Activated CD4-positive, alpha-beta T cell treated with anti-CD3 and anti-CD28 coated beads, Interleukin-2, amount 50 U/mL, for 4 hours (primary cell): ENCODE measurements at regions not wholly inside any gene's neighbourhood (a gene's known extent, or its start where the extent isn't known, plus 50 kb on each side); places are given as distances from the start of the nearest gene placed in this dataset.
"Not testable (repeated sequence)": the region's sequence is repeated elsewhere in the genome, so short reads cannot be mapped to it uniquely, and the experiment has no call there.

Source experiments
- DNase-seq, 2 experiments: peaks; one replicate each; pipeline ENCODE4 v3.0.0-alpha.2; 2020

DNA sequence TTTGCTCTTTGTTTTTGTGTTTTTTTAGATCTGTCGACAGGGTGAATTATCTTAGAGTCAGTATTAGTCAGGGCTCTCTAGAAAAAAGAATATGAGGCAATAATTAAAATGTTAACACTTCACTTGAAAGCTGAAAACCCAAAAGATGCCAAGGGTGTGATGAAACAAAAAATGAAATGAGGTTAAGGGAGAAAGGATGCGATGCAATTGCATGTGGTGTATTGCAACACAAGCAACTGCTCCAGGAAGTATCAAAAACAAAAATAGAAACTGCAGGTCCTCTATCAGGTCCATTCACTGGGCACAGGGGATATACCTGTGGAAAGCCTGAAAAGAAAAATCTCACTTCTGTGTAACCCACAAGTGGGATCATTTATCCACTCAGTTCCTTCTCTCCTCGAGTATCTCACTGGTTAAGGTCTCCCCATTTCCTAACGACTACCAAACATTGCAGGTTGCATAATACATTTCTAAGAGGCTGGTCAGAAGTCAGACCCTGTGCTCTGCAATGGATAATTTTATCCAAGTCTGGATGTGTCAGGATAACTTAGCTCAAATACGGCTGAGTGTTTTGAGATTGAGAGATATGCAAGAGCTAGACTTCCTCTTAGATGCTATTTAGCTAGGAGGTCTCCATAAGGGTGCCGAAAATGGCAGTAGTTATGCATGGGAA lies 257.7 kb upstream of the GJE1 start:
- DNase-seq: no peak

DNA sequence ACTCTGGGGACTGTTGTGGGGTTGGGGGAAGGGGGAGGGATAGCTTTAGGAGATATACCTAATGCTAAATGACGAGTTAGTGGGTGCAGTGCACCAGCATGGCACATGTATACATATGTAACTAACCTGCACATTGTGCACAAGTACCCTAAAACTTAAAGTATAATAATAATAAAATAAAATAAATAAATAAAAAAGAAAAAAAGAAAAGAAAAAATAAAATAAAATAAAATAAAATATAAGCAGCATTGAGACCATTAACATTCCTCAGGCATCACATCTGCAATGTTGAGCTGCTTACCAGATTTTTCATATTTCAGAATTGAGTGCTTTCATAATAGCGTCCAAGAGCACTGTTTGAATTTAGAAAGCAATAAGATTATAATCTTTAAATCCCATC lies 263.2 kb upstream of the GJE1 start:
- not testable (repeated sequence) for DNase-seq

DNA sequence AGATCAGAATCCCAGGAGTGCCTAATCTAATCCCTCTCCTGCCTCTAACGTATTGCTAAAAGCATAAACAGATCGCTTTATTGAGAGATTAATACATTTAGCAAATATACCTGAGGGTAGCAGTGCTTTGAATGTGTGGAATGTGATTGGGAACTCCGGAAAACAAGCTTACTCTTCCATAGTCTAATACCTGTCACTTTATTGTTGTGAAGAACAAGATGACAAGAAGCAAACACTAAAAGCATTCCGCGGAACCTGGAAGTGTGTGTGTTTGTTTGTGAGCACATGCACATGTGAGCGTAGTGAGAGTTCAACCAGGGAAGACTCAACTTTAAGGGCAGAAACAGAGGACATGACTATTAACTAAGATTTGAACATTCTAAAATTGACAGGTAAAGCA lies 265.0 kb upstream of the GJE1 start:
- no peak for DNase-seq

DNA sequence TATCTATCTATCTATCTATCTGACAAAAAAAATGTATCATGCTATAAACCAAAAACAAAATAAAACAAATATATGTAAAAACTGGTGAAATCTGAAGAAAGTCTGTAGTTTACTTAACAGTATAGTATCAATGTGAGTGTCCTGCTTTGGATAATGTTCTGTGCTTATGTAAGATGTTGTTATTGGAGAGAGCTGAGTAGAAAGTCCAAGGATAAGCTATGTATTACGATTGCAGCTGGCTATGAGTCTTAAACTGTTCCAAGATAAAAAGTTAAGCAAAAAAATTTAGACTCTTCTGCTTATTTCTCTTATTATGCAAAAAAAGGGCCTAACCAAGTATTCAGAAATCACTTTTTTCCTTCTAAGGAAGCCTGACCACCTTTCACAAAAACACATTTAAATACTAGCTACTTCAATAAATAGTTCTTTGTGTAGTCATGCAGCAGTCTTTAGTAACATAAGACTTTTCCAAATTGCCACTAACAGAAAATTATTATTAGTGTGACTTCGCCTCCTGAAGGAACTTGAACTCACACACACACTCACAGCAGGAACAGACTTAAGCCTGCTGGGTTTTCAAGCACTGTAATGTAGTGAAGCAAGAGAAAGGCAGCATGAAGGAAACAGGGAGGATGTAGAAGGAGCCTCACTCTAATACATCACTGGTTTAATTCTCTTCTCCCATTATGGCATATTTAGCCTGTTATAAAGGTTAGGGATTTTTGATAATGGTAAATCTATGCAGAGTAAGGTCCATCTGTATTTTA lies 265.8 kb upstream of the GJE1 start:
- no peak for DNase-seq

DNA sequence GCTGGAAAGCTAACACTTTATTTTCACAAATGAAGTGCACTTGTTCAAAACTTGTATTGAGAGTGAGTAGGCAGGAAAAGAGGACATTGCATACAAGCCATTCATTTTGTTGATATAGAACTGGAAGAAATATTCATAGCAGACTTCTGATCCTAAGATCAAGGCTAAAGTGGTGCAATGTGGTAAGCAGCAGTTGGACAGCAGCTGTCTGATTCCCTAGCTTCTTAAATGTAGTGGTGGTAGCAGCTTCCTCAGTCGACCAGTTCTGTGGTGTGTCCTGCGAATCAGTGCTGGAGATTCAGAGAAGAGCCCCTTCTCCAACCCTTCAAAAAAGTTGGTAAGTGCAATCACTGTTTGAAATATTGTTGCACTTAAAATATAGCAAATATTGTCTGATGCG lies 281.7 kb upstream of the GJE1 start:
- no peak for DNase-seq

DNA sequence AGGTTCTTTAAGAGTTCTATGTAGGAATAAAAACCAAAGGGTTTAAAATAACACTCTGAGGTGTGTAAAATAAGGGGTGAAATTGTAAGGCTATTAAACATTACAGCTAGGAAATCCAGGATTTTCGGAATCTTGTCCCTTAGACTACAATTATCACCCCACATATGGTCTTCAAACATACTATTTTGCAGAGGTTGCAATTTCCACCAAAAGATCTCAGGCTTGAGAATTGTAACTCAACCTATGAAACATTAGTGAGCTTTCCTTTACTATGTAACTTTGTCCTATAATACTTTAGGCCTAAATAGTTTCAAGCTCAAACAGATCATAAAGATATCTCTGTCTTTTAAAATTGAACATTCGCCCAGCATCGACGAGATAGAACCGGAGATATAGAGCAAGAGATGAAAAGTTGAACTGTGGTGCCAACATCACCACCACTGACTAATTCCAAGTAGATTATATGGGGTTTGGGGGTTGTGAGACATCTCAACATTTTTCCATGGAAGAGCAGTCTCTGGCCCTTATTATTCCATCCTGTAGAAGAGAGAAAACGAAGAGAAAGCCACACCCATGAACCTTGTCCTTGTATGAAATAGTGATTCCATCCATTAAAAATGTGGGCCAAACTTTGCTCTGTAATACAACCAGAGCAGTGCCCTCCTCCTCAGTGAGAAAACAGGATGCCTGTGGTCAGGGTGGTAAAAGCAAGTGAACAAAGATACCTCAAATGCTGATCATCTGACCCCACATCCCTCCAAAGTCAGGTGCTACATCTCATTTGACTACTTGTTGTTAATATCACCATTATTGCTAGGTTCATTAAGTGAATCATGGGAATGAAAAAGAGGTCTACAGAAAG lies 284.5 kb upstream of the GJE1 start:
- DNase-seq: no peak

DNA sequence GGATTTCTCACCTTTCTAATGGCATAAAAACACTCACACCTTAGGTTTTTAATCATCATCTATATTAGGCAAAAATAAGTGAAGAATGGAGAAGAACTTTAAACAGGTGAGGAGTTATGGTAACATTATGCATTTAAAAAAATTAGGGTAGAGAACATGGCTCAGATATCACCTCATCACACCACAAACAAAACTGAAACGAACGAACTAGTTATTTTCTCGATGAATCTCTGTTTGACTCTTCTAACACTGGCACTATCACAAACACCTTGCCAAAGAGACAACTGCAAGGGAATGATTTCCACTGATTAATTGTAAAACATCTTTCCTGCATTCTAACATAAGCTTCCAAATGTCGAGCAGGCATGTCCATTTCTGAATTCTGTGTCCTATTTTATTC lies 286.1 kb upstream of the GJE1 start:
- no peak for DNase-seq

DNA sequence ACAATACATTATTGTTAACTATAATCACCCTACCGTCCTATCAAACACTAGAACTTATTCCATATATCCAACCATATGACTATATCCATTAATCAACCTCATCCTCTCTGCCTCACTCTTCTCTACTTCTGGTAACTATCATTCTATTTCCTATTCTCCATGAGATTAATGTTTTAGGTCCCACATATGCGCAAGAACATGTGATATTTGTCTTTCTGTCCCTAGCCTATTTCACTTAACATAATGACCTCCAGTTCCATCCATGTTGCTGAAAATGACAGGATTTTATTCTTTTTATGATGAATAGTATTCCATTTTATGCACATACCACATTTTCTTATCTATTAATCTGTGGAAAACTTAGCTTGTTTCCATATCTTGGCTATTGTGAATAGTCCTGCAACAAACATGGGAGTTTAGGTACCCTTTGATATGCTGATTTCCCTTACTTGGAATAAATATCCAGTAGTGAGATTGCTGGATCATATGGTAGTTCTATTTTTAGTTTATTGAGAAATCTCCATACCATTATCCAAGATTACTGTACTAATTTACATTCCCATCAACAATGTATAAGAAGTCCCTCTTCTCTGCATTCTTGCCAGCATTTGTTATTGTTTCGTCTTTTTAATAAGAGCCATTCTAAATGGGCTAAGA lies 289.4 kb upstream of the GJE1 start:
- no peak for DNase-seq

DNA sequence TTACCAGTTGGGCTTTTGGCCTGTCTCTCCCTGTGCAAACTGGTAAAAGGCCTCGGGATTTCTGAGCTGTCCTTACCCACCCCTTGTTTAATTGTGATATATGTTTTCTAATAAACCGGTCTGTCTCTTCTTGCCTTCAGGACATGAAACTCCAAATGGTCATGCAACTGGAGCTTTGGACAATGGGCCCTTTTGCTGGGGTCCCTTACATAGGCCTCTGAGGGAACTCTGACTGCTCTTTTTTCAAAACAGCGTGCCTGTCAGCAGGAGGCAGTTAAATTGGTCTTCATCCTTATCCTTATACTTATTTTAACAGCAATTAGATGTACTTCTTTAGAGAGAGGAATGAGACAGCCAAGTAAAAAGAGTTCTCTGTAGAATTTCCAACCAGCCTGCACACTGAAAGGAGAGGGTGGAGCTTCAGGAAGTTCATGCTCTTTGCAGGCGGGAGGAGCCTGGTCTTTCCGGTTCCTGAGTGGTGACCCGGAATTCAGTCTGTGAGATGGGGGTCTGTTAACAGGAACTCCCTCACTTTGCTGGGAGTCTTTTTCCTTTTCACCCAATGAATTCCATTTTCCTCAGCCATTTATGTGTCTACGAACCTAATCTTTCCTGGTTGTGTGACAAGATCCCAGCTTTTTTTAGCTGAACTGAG lies 299.6 kb upstream of the GJE1 start:
- DNase-seq: no peak

DNA sequence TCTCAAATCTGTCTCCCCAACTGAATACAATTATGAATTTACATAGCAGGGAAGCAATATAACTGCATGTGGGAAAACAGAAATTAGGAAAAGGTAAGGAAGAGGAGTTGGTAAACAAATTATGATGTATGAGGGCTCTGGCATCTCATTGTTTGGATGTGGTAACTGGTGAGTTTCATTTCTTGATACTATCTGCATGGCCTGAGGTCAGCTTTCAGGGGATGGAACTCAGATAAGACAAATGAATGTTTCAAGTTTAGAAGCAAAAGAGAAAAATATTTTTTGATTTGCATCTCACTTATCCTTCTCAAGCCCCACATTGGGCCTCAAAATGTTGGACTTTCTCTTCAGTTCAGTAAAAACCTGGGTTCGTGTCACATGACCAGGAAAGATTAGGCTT lies 302.2 kb upstream of the GJE1 start:
- DNase-seq: no peak

DNA sequence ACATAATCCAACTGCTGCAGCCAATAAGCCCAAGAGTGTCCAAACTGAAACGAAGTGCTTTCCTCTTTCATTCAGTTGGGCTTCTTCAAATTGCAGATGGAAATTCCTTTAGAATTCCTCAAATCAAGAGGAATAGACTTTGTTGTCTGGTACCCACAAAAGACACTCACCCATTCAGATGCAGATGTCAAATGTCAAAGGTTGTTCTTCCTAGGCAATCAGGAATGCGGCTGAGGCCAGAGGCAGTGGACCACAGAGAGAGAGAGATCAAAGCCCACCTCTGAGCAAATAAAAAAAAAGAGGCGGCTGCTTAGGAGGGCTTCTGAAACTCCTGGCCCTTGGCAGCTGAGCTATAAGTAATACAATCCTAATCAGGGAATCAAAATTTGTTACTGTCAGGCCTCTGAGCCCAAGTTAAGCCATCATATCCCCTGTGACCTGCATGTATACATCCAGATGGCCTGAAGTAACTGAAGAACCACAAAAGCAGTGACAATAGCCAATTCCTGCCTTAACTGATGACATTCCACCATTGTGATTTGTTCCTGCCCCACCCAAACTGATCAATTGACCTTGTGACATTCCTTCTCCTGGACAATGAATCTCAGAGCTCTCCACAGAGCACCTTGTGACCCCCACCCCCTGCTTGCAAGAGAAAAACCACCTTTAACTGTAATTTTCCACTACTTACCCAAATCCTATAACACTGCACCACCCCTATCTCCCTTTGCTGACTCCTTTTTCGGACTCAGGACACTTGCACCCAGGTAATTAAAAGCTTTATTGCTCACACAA lies 303.0 kb upstream of the GJE1 start:
- no peak for DNase-seq

DNA sequence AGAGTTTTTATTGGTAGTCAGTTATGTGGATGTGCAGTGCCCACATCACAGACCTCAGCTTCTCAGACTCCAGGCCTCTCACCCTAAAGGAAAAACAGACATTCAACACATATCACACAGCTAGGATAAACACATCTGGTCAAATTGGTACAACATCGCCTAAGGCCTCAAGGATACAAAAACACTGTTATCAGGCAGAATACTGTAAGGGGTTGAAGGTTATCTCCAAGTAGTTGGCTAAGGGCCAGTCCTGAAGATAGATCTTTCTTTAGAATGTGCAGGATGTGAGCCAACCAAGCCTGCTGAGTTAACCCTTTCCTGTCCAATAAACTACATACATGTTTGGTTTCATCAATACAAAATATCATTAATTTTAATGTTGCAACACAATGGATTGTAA lies 308.4 kb upstream of the GJE1 start:
- no peak for DNase-seq

DNA sequence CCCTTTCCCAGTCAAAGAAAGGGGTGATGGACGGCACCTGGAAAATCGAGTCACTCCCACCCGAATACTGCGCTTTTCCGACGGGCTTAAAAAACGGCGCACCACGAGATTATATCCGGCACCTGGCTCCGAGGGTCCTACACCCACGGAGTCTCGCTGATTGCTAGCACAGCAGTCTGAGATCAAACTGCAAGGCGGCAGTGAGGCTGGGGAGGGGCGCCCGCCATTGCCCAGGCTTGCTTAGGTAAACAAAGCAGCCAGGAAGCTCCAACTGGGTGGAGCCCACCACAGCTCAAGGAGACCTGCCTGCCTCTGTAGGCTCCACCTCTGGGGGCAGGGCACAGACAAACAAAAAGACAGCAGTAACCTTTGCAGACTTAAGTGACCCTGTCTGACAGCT lies 317.7 kb upstream of the GJE1 start:
- DNase-seq: not testable (repeated sequence)

DNA sequence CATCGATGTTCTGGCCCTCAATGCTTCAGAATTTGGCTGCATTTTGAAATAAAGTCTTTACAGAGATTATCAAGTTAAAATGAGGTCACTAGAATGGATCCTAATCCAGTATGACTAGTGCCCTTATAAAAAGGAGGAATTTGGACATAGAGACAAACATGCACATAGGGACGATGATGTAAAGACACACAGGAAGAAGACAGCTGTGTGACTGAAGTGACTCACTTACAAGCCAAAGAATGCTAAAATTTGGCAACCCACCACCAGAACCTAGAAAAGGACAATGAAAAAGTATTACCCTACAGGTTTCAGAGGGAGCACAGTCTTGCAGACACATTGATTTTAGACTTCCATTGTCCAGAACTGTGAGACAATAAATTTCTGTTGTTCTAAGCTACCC lies 322.8 kb upstream of the GJE1 start:
- DNase-seq: no peak

DNA sequence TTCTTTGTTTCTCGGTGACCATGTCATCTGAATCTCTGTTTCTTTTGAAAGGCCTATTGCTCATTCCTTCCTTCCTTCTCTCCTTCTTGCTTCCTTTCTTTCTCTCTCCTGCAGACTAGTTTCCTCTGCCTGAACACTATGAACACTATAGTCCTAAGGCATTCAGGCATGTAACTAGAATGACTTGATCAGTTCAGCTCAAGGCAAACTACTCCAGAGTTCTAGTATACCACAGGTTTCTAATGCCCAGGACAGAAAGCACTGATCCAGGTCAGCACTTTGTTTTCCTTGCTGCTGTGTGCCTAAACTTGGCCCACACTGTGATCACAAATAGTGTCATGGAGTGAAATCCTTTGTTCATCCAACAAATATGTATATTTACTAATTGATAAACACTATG lies 324.1 kb upstream of the GJE1 start:
- DNase-seq: no peak

DNA sequence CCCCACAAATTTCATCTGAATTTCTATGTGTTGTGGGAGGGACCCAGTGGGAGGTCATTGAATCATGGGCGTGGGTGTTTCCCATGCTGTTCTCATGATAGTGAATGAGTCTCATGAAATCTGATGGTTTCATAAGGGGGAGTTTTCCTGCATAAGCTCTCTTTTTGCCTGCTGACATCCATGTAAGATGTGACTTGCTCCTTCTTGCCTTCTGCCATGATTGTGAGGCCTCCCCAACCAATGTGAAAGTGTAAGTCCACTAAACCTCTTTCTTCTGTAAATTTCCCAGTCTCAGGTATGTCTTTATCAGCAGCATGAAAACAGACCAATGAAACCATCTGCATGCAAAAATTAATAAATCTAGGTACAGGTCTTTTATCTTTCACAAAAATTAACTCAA lies 331.8 kb upstream of the GJE1 start:
- not testable (repeated sequence) for DNase-seq

DNA sequence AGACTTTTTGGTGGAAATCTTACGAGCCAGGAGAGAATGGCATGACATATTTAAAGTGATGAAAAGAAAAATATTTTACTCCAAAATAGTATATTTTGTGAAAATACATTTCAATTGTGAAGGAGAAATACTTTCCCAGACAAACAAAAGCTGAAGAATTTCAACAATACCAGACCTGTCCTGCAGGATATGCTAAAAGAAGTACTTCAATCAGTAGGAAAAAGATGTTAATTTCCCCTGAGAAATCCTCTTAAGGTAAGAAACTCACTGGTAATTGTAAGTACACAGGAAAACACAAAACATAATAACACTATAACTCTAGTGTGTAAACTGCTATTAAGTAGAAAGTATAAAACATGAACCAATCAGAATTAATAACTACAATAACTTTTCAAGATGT lies 341.8 kb upstream of the GJE1 start:
- no peak for DNase-seq

DNA sequence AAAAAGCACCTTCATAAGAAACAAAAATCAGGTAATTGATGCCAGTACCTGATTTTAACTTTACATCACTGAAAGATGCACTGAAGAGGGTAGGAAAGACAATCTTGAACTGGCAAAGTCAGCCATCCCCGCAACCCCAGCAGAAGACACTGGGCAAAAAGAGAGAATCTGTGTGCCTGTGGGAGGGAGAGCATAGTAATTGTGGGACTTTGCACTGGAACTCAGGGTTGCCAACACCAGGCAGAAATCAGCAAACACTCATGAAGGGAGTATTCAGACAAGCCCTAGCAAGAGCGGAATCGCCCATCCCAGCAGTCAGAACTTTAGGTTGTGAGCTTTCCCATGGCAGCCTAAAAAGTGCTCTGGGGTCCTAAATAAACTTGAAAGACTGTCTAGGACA lies 344.6 kb upstream of the GJE1 start:
- no peak for DNase-seq

DNA sequence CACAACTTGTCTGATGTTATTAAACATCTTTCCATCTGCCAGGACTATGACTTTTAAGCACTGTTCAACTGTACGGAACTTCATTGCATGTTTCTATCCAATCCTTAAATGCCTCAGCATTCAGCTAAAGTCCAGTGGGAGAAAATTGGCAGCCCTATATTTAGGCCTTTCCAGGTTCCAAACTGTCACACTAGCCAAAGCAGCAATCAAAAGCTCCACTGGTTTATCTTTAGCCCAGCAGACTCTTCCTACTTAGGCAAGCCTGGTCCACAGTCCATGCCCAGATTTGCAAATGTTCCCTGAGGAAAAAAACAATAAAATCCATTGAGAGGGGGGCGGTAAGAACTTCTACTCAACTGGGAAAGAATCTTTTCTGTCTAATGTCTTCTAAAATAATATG lies 349.1 kb upstream of the GJE1 start:
- DNase-seq: no peak

DNA sequence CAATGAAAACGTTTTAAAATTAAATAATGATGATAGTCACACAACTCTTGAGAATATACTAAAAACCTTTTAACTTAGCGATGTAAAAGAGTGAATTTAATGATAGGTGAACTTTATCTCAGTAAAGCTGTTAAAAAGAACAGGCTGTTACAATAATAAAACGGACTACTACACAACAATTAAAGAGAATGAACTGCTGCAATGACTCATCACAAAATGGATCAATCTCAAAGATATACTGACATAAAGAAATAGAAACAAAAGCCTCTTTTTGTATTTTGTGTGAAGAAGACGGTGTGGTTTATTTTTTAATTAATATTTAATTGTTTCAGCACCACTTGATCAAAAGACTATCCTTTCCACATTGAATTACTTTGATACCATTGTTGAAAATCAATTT lies 352.4 kb upstream of the GJE1 start:
- no peak for DNase-seq

DNA sequence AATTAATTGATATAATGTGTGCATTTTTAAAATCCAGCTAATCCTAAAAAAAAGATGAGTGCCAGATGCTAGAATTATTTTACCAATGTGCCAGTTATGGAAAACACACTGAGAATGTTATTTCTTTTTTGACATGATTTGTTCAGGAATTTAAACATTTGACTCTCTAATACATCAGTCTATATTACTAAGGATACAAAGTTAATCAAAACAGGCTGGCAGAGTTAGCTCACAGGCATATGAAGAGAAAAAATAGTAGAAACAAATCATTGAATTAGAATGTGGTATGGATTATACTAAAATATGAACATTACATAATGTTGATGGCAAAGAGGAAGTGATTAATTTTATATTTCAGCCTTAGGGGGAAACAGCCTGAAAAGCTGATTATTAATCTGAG lies 368.3 kb upstream of the GJE1 start:
- no peak for DNase-seq

DNA sequence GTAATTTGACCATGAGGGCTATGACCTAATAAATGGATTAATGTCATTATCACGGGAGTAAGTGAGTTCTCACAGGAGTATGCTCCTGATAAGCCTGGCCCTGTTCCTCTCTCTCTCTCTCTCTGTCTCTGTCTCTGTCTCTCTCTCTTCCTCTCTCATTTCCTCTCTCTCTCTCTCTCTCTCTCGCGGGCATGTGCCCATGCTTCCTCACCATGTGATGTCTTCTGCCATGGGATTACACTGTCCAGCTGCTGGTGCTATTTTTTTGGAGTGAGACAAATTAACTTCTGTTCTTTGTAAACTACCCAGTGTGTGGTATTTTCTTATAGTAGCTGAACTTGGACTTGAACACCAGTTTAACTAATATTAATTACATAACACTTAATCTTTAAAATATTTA lies 374.3 kb upstream of the GJE1 start:
- DNase-seq: no peak
